ENCODE measurements at regions not wholly inside any gene's neighbourhood (a gene's known extent, or its start where the extent isn't known, plus 50 kb on each side); places are given as distances from the start of the nearest gene placed in this dataset.
A peak's percentile ranks its signal among the peaks of the same experiment; 100 is the strongest.

DNA sequence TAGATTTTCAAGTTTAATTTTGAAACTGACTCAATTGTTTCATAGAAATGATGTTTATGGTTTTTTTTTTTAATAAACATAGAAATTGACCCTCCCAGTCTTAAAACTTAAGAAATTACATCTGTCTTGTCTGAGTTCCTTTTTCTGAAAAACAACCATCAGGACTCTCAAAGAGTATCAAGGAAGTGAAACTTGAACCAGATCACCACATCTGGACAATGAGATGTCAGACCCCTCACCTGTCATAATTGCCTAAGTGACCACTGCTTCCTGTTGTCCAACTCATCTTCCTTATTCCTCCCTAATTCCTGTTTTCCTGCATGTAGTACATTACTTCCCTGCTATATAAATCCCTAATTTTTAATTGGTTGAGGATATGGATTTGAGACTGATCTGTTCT is 441.5 kb upstream of the ARHGEF26 start:
- no peak for DNase-seq

DNA sequence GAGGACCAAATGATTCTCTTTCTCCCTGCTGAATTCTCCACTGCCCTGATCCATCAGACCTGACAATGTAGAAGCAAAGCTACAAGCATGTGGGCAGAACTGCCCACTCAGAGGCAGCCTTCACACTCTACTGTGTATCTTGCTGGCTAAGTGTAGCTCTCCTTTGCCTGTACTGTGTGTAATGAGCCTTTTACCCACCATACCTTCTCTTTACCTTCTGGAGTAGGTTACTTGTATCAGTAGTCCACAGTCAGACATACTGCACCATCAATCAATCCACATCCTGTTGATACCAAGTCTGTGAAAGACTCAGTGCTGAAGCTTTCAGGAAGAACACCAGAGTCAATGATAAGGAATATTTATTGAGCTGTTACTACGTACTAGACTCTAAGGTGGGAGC is 440.7 kb upstream of the ARHGEF26 start:
- DNase-seq, result no peak

DNA sequence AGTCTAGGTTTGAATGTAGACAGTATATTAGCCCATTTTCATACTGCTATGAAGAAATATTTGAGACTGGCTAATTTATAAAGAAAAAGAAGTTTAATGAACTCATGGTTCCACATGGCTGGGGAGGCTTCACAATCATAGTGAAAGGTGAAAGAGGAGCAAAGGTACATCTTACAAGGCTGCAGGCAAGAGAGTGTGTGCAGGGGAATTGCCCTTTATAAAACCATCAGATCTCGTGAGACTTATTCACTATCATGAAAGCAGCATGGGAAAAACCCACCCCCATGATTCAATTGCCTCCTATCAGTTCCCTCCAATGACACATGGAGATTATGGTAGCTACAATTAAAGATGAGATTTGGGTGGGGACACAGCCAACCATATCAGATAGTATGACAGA is 440.1 kb upstream of the ARHGEF26 start:
- DNase-seq, result no peak

DNA sequence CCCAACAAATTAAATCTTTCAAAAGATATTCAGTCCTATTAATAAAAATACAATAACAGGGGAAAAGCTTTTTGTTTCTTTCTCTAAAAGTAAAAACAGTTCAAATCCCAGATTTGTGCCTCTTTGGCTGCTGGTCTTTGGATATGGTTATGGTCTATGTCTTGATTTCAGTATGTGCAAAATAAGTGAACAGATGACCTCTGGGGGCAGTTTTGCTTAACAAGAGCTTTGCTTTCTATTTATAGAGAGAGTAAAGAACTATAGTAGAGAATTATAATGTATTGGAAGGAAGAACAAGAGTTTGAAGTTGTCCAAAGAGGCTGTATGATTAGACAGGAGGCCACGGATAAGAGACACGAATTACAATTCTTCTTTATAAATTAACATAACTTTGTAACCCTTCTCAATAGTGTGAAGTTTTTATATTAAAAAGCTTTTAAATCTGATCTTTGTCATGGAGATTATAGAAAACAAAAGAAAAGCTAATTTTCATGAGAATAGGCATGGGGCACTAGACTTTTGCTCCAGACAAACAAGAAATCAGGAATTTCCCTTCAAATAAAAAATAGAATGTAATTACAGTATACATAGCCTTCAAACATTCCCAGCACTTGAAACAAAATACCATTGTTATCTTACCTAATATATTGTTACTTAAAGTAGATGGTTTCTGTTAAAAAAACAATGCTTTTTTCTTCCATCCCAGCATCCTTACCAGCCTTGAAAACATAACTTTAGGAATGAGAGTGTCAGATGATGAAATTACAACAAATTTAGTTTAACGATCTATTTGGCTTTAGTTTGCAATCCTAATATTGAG is 432.7 kb upstream of the ARHGEF26 start:
- no peak for DNase-seq

DNA sequence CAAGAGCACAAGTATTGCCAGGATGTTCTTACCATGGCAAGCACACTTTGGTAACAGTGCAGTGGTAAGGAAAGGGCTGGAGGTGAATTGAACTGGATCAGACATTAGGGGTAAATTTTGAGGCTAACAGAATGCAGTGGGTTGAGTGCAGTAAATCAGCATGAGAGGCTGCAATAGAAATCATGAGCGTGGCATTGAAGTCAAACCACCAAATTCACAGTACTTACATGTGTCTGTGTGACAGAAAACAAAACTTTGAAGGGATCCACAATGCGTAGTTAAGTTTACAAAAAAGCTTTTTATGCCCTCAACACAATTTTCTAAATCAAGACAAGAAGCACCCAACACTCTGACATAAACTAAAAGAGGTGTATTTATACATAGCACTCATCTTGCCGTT is 428.0 kb upstream of the ARHGEF26 start:
- DNase-seq, result no peak

DNA sequence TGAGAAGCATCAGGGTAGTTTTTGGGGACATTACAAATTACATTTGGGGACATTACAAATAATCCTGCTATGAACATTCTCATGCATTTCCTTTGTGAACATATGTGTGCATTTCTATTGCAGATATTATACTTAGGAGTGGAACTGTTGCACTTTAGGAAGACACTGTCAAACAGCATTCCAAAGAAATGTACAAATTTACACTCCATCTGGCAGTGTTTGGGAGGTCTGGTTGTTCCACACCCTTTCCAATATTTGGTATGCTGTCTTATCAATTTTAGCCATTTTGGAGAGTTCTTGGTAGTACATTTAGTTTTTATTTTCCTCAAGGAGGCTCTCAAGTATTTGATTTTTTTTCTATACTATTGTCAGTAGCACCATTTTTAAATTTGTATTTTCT is 419.1 kb upstream of the ARHGEF26 start:
- no peak for DNase-seq

DNA sequence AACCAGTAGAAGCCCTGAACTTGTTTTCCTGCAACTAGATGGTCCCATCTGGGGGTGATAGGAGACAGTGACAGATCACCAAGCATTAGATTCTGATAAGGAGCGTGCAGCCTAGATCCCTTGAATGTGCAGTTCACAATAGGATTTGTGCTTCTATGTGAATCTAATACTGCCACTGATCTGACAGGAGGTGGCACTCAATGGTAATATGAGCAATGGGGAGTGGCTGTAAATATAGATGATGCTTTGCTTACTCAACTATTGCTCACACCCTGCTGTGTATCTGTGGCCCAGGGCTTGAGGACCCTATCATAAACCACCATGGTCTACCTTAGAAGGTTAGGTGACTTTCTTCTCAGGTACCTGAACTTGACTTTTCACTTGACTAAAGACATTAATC is 417.1 kb upstream of the ARHGEF26 start:
- DNase-seq, result no peak

DNA sequence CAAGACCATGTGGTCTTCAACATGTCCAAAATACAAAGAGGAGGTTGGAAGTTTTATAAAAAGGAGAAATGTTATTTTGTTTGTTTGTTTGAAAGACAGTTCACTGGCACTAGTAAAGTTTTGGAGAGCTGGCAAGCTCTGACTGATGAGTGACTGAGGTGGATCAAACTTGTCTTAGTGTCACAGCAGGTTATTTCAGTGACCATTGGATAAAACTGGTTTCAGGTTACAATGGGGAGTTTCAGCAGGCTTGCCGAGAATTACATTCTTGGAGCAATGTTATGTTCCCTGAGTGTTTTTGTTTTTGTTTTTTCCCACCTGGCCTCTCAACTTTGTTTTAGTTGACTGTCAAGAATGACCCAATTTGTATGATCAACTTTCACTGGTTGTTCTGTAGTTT is 414.5 kb upstream of the ARHGEF26 start:
- no peak for DNase-seq

DNA sequence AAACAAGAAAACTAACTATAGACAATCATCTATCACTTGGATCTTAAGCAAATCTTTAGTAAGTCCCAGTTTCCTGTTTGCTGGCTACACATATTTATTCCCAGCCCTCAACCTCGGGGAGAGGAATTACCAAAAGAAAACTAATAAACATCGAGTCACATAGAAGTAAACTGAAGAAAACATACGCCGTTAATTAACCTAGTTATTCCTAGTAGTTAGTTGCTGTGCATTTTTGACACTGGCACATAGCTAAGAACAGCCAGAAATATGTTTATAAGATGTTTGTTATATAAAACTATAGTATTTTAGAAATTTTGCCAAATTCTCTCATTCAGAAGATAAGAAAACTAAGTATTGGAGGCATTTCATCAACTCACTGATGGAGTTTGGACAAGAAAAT is 407.2 kb upstream of the ARHGEF26 start:
- DNase-seq, result no peak

DNA sequence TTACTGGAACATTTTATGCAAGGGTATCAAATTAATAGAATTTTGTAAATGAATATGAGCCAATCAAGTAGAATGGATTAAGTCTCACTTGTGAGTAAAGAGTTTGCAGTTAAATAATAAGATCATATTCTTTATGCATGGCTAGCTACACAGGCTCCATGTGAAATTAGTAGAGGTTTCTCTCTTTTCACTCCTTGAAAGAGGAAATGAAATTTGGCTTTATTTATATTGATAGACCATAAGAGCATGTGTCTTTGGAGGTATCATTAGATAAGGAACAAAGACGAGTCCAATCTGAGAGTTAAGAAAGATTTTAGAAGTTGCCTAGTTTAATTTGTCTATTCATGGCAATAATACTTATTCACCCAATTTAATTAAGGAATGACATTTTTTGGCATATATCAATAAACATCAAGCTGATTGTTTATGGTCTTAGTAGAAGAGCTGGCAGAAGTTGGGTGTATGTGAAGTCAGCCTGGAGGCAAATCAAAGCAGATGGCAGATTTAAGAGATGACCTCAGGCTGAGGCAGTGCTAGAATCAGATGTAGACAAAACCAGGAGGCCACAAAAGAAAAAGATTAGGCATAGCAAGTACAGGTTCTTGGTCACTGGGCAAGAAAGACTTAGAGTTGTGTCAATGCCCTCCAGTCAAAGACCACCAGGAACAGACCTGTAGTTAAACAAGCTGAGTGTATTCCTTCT is 406.5 kb upstream of the ARHGEF26 start:
- DNase-seq, result no peak

DNA sequence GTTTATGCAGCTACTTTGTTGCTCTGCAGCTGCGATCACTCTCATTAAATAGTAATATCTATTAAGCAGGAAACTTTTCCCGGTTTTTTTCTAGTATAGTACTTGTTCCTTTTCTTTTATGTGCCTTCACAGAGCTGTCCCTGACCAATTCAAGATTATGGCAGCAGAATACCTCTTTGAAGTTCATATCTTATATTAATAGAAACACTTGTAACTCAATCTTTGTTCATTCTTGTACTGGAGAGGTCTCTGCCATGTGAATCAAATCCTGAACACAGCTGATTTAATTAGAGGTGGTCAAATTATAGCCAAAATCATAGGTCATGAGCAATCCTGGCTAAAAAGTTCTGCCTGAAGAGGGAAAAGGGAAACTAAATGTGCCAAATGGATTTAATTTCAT is 399.0 kb upstream of the ARHGEF26 start:
- DNase-seq, result no peak

DNA sequence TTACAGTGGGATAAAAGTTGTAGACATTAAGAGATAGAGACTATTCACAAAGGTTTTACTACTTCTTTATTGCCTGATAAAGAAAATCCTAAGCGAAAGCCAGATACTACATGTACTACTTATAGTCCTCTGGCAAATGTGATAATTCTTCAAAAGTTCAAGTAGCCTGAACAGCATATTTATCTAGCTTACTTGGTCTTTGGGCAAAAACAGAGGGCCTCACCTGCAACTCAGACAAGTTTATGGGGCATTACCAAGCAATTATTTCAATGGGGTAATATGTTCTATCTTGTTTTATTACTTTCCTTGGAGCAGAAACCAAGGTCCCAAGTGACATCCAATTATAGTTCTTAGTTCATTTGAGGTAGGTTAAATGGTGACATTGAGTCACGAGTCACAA is 390.1 kb upstream of the ARHGEF26 start:
- DNase-seq, result no peak

DNA sequence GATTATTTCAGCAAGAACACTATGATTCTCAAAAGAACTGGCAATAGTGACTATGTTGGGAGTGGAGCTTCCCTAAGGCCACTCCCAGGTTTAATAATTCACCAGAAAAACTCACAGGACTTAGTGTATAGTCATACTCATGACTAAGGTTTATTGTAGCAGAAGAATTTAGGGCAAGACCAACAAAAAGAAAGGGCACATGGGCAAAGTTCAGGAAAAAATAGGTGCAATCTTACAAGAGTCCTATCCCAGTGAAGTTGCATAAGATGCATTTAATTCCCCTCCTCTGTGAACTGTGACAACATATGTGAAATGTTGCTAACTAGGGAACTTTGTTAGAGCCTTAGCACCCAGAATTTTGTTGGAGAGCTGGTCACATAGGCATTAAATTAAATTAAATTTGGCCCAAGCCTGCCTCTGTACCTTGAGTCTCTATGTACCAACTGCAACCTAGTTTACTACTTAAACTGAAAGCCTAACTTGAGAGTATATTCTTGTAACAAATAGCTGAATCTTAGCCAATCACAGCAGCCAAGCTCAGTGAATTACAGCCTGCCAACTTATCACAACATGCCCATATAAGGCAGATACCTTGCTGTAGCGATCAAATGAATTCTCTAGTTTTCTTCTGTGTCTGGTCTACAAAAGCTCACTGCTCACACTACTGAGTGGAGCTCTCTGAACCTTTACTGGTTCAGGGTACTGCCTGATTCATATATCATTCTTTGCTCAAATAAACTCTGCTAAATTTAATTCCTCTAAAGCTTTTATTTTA is 386.2 kb upstream of the ARHGEF26 start:
- no peak for DNase-seq

DNA sequence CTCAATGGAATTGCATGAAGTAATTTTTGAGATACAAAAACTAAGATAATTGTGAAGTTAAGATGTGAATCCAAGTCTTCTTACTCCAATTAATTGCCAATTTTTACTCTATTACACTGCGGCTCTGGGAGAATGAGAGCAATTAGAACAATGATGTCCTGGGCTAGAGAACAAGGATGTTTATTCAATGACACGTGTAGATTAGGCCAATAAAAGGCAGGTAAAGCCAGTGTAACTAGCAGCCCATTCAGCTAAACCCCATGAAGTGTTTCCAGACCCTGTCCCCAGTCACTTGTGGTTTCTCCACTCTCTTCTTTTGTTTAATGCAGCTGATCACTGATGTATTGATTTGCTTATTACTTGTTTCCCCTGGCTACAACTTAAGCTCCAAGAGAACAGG is 381.1 kb upstream of the ARHGEF26 start:
- no peak for DNase-seq

DNA sequence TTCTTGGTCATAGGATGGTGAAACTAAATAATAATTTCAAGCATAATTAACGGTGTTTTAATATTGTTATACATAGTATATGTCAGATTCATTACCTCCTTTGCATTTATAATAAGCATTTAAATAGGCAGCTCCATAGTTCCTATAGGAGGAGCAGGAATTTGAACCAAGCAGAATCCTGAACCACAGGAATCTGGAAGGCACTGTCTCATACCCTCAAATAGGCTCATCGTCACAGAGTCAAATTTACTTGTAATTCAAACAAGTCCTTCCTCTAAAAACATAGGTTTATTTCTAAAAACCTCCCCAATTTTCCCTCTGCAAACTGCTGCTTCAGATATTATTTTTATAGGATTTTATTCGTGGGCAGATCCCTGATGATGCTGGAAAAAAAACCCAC is 376.3 kb upstream of the ARHGEF26 start:
- DNase-seq, result no peak

DNA sequence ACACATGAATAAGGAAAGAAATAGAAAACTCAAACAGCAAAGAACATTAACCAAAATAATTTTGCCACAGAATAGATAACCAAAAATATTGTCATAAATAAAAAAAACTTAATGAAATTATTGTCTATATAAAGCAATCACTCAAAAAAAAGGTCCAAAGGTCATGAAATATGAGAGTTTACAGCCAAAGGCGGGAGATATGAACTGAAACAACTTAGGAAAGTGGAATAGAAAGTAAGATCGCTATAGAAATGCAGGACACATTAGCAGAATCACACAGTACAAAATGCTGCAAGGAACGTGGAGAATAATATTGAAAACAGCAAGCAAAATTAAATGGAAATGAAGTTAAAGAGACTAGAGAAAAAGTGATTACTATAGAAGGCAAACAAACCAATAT is 375.0 kb upstream of the ARHGEF26 start:
- DNase-seq, result no peak

DNA sequence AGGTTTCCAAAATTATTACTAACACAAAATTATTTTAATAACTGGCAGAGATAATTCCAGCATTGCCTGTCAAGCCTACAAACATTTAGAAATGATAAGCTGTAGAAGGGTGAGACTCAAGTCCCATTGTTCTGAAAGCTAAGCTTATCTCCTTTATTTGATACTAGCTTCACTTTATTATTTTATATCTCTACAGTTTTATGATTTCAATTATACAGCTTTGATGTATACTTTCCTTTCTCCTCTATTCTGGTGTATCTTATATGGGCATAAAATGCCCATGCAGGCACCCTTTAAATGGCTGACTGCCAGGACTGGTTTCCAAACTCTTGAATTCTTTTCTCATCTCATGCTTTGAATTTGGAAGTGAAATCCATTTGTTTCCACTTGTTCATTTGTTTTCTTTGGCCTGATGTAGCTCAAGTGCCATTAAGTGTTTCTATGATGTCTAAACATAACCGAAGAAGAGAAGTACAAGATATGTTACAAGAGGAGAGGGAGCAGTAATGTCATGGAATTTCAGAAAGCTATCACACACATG is 372.1 kb upstream of the ARHGEF26 start:
- DNase-seq, result no peak

DNA sequence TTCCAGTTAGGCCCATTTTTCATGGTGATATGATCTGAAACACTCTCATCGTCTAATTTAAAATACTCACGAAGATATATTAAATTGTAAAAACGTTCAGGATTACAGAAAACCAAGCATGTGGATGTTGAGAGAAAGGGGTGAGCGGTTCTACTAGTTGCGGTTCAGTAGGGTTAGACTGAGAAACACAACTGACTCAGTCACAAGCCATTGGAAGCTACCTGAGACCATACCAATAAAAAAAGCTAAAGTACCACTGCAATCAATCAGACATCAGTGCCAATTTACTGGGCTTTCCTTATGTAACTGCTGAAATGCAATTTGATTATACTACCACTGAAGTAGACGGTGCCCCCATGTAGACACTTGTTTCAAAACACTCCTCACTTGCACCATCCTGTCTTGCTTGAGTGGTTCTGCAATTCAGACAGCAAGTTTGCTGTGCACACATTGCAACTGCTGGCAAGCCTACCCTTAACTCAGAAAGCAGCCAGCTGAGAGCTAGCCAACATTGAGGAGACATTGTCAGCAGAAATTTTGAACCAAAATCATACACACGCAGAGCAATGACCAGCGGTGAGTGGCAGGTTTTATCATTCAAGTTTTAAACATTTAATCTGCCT is 368.7 kb upstream of the ARHGEF26 start:
- DNase-seq, result peak in 1 of 2 experiments; percentile 59

DNA sequence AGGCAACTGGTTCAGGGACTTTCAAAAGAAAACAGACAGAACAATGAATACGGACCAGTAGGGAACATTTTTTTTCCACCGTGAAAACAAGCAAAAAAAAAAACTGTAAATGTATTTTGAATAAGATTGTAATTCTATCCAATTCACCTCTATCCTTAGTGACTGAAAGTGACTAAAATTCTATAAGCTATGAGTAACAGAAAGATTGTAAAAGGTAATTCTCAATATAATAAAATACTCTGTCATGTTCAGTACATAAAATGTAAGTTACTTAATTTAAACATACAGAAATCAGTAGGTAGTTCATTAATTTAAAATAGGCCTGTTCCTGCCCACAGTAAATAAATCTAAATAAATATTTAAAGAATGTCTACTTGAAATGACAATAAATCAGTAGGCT is 368.2 kb upstream of the ARHGEF26 start:
- no peak for DNase-seq

DNA sequence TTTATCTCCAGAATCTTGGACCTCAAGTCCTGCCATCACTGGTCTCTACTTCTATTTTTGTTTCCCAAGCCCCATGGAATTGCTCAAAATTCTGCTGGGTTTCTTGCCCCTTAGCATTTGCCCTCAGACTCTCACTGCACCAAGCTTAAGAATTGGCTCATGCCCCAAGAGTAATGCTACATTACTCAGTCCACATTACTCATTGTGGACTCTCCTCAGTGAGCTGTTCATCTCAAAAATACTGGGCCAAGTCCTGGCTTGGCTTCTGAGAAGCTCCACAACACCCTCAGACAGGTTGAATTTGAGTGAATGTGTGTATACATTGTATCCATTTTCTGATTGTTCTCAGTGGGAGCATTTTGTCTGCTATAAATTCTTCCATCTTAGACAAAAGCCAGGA is 364.4 kb upstream of the ARHGEF26 start:
- DNase-seq, result no peak

DNA sequence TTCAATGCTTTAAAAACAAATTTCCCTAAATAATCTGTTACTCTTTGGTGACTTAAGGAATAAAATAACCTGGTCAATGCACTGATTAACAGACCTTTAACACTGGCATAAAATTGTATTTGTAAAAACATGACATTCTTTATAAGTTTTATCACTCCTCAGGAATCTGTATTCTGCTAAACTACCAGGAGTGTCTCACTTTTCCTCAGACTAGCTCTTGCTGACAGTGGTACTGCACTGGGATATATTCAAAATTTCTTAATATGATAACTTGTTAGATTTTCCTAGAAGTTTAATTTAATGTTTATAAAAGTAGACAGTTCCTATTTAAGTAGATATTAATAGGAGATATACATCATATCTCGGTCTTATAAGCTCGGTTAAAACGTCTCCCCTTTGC is 363.4 kb upstream of the ARHGEF26 start:
- DNase-seq, result no peak

DNA sequence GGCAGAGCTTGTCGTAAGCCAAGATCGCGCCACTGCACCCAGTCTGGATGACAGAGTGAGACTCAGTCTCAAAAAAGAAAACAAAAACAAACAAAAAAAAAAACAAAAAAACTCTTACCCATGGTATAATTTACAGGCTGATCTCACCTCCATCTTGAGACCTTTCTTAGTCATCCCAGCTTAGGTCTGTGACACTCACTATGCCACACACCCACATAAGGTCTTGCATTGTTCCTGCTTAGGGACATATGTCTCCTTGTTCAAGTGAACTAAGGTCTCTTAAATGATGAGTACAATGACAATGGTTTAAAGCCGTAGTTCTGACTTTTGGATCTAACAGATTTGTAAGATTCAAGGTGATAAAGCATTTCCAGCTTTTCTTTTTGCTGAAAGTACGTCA is 360.2 kb upstream of the ARHGEF26 start:
- DNase-seq, result no peak

All from NCI-H2081 (cell line).